Parathyroid adenoma (tissue), 2 donors: ENCODE measurements at regions not wholly inside any gene's neighbourhood (a gene's known extent, or its start where the extent isn't known, plus 50 kb on each side); places are given as distances from the start of the nearest gene placed in this dataset.

Source experiments
- H2AFZ ChIP-seq: fragments of 300-600 bp; sonication (generic); one replicate; pipeline ENCODE4 v1.7.0; 2017; ENCODE audit warnings: antibody characterized with exemption, mild to moderate bottlenecking
- H3K27ac ChIP-seq: fragments of 300-600 bp; sonication (generic); one replicate; pipeline ENCODE4 v1.7.0; 2017
- H3K27me3 ChIP-seq: fragments of 300-600 bp; sonication (generic); one replicate; pipeline ENCODE4 v1.7.0; 2017; ENCODE audit warnings: low read length; ENCODE audit not compliant: control insufficient read depth, insufficient read depth
- H3K36me3 ChIP-seq: fragments of 300-600 bp; sonication (generic); one replicate; pipeline ENCODE4 v1.7.0; 2017; ENCODE audit warnings: low read length; ENCODE audit not compliant: control insufficient read depth, insufficient read depth
- H3K4me1 ChIP-seq: fragments of 300-600 bp; sonication (generic); one replicate; pipeline ENCODE4 v1.7.0; 2017; ENCODE audit warnings: control low read depth
- H3K4me2 ChIP-seq: fragments of 300-600 bp; sonication (generic); one replicate; pipeline ENCODE4 v1.7.0; 2017; ENCODE audit warnings: low read length
- H3K4me3 ChIP-seq: fragments of 300-600 bp; sonication (generic); one replicate; pipeline ENCODE4 v1.7.0; 2017; ENCODE audit warnings: low read depth, low read length
- H3K79me2 ChIP-seq: fragments of 300-600 bp; sonication (generic); one replicate; pipeline ENCODE4 v1.7.0; 2017; ENCODE audit warnings: control low read depth
- H3K9ac ChIP-seq: fragments of 300-600 bp; sonication (generic); one replicate; pipeline ENCODE4 v1.7.0; 2017; ENCODE audit warnings: mild to moderate bottlenecking
- H3K9me3 ChIP-seq: fragments of 300-600 bp; sonication (generic); one replicate; pipeline ENCODE4 v1.7.0; 2017; ENCODE audit warnings: low read length; ENCODE audit not compliant: control insufficient read depth
- CTCF ChIP-seq: fragments of 300-600 bp; sonication (generic); IDR thresholded peaks from one replicate; pipeline ENCODE4 v1.7.0; 2017; ENCODE audit warnings: antibody characterized with exemption, mild to moderate bottlenecking
- donor health status: primary hyperparathyroidism.

- Histone ChIP-seq H3K4me3 (no peak overlapping the region), H3K27ac (no peak overlapping the region), H3K27me3 (no peaks in the 10 kb centered on the region), H2AFZ (no peak overlapping the region), H3K36me3 (no peaks in the 10 kb centered on the region), H3K9ac (no peak overlapping the region), H3K9me3 (no peaks in the 10 kb centered on the region), H3K4me1 (no peaks in the 10 kb centered on the region), H3K79me2 (no peaks in the 10 kb centered on the region), H3K4me2 (no peak overlapping the region)
- TF ChIP-seq CTCF = no peak
Observed at GRCh38 chr16:86243123-86243473, 267.2 kb upstream of the FOXF1 start.

GRCh38 chr16:86243571-86244154 lies 266.7 kb upstream of the FOXF1 start:
- Histone ChIP-seq H3K27ac (no peak overlapping the region), H3K4me1 (no peaks in the 10 kb centered on the region)

GRCh38 chr16:86244158-86244557 lies 266.2 kb upstream of the FOXF1 start:
- H3K9ac ChIP-seq = no peak overlapping the region
- H3K79me2 ChIP-seq = no peaks in the 10 kb centered on the region
- no peak overlapping the region for H2AFZ ChIP-seq
- H3K27ac ChIP-seq = no peak overlapping the region
- no peaks in the 10 kb centered on the region for H3K36me3 ChIP-seq
- no peaks in the 10 kb centered on the region for H3K4me1 ChIP-seq
- no peak overlapping the region for H3K4me3 ChIP-seq
- TF ChIP-seq CTCF = no peak
- no peak overlapping the region for H3K4me2 ChIP-seq
- no peaks in the 10 kb centered on the region for H3K27me3 ChIP-seq
- no peaks in the 10 kb centered on the region for H3K9me3 ChIP-seq

More at GRCh38 chr16:86243571-86244154, 266.7 kb upstream of the FOXF1 start:
- H2AFZ ChIP-seq = no peak overlapping the region
- H3K4me2 ChIP-seq = no peak overlapping the region
- no peak for TF ChIP-seq CTCF
- no peak overlapping the region for H3K4me3 ChIP-seq
- H3K27me3 ChIP-seq = no peaks in the 10 kb centered on the region
- H3K79me2 ChIP-seq = no peaks in the 10 kb centered on the region
- H3K9me3 ChIP-seq = no peaks in the 10 kb centered on the region
- no peak overlapping the region for H3K9ac ChIP-seq
- H3K36me3 ChIP-seq = no peaks in the 10 kb centered on the region

- H2AFZ ChIP-seq = no peak overlapping the region
- H3K9ac ChIP-seq = no peak overlapping the region
- no peaks in the 10 kb centered on the region for H3K27me3 ChIP-seq
- no peak overlapping the region for H3K27ac ChIP-seq
- TF ChIP-seq CTCF = no peak
- H3K4me1 ChIP-seq = no peaks in the 10 kb centered on the region
- no peak overlapping the region for H3K4me3 ChIP-seq
- H3K36me3 ChIP-seq = no peaks in the 10 kb centered on the region
- no peaks in the 10 kb centered on the region for H3K9me3 ChIP-seq
- H3K79me2 ChIP-seq = no peaks in the 10 kb centered on the region
- H3K4me2 ChIP-seq = no peak overlapping the region
Observed at GRCh38 chr16:86244936-86245335, 265.4 kb upstream of the FOXF1 start.

- no peak overlapping the region for H3K9ac ChIP-seq
- H3K79me2 ChIP-seq = no peaks in the 10 kb centered on the region
- H3K36me3 ChIP-seq = no peaks in the 10 kb centered on the region
- no peak overlapping the region for H3K27ac ChIP-seq
- no peaks in the 10 kb centered on the region for H3K4me1 ChIP-seq
- no peak for TF ChIP-seq CTCF
- no peak overlapping the region for H3K4me2 ChIP-seq
- H3K9me3 ChIP-seq = no peaks in the 10 kb centered on the region
- H3K27me3 ChIP-seq = no peaks in the 10 kb centered on the region
- no peak overlapping the region for H2AFZ ChIP-seq
- H3K4me3 ChIP-seq = no peak overlapping the region
Observed at GRCh38 chr16:86245351-86245750, 265.0 kb upstream of the FOXF1 start.
